ENCODE measurements at regions not wholly inside any gene's neighbourhood (a gene's known extent, or its start where the extent isn't known, plus 50 kb on each side); places are given as distances from the start of the nearest gene placed in this dataset.

GRCh38 chr2:54392555-54393324 is 63.4 kb upstream of the SPTBN1 start:
- 100% methylated on average over 2 of the region's 2 CpGs for WGBS (ENCODE audit: insufficient coverage, low lambda C conversion rate)
- DNase-seq, result no peak
- Histone ChIP-seq H3K27me3 (ENCODE audit: control insufficient read depth, insufficient read depth, low read length) (no peaks in the 10 kb centered on the region), H3K4me1 (ENCODE audit: control insufficient read depth, insufficient read depth, low read length) (no peaks in the 10 kb centered on the region), H3K9me3 (ENCODE audit: control insufficient read depth, low read depth, low read length) (no peaks in the 10 kb centered on the region), H3K36me3 (ENCODE audit: control insufficient read depth, insufficient read depth, low read length) (no peaks in the 10 kb centered on the region), H3K27ac (ENCODE audit: low read length) (no peak overlapping the region), H3K4me3 (ENCODE audit: low read length) (no peak overlapping the region)

GRCh38 chr2:54394392-54394791 is 61.7 kb upstream of the SPTBN1 start:
- no peaks in the 10 kb centered on the region for H3K36me3 ChIP-seq (ENCODE audit: control insufficient read depth, insufficient read depth, low read length)
- no peak overlapping the region for H3K27ac ChIP-seq (ENCODE audit: low read length)
- no peaks in the 10 kb centered on the region for H3K9me3 ChIP-seq (ENCODE audit: control insufficient read depth, low read depth, low read length)
- 58% methylated on average over 2 of the region's 5 CpGs for WGBS (ENCODE audit: insufficient coverage, low lambda C conversion rate)
- H3K27me3 ChIP-seq (ENCODE audit: control insufficient read depth, insufficient read depth, low read length), result no peaks in the 10 kb centered on the region
- H3K4me3 ChIP-seq (ENCODE audit: low read length), result no peak overlapping the region
- H3K4me1 ChIP-seq (ENCODE audit: control insufficient read depth, insufficient read depth, low read length), result no peaks in the 10 kb centered on the region
- DNase-seq, result no peak

GRCh38 chr2:54396107-54396506 is 60.0 kb upstream of the SPTBN1 start:
- no peak for DNase-seq
- 100% methylated on average over 2 of the region's 7 CpGs for whole genome bisulfite sequencing (ENCODE audit: insufficient coverage, low lambda C conversion rate)
- H3K27me3 ChIP-seq (ENCODE audit: control insufficient read depth, insufficient read depth, low read length), result peaks cover 4% of the 10 kb centered on the region
- no peak overlapping the region for H3K27ac ChIP-seq (ENCODE audit: low read length)
- H3K4me1 ChIP-seq (ENCODE audit: control insufficient read depth, insufficient read depth, low read length), result no peaks in the 10 kb centered on the region
- H3K36me3 ChIP-seq (ENCODE audit: control insufficient read depth, insufficient read depth, low read length), result no peaks in the 10 kb centered on the region
- no peak overlapping the region for H3K4me3 ChIP-seq (ENCODE audit: low read length)
- H3K9me3 ChIP-seq (ENCODE audit: control insufficient read depth, low read depth, low read length), result no peaks in the 10 kb centered on the region

- no peak for DNase-seq
- no peak overlapping the region for H3K4me3 ChIP-seq (ENCODE audit: low read length)
- WGBS (ENCODE audit: insufficient coverage, low lambda C conversion rate), result 98% methylated on average over 4 of the region's 6 CpGs
- H3K4me1 ChIP-seq (ENCODE audit: control insufficient read depth, insufficient read depth, low read length), result no peaks in the 10 kb centered on the region
- H3K27me3 ChIP-seq (ENCODE audit: control insufficient read depth, insufficient read depth, low read length), result peaks cover 4% of the 10 kb centered on the region
- no peaks in the 10 kb centered on the region for H3K9me3 ChIP-seq (ENCODE audit: control insufficient read depth, low read depth, low read length)
- no peaks in the 10 kb centered on the region for H3K36me3 ChIP-seq (ENCODE audit: control insufficient read depth, insufficient read depth, low read length)
- no peak overlapping the region for H3K27ac ChIP-seq (ENCODE audit: low read length)
Measured at GRCh38 chr2:54396798-54397197, 59.3 kb upstream of the SPTBN1 start.

- Histone ChIP-seq H3K9me3 (ENCODE audit: control insufficient read depth, low read depth, low read length) (no peaks in the 10 kb centered on the region), H3K4me3 (ENCODE audit: low read length) (no peak overlapping the region), H3K27me3 (ENCODE audit: control insufficient read depth, insufficient read depth, low read length) (peaks cover 4% of the 10 kb centered on the region), H3K4me1 (ENCODE audit: control insufficient read depth, insufficient read depth, low read length) (no peaks in the 10 kb centered on the region), H3K36me3 (ENCODE audit: control insufficient read depth, insufficient read depth, low read length) (no peaks in the 10 kb centered on the region), H3K27ac (ENCODE audit: low read length) (no peak overlapping the region)
- no CpG with 5 or more reads among the region's 2 CpGs for WGBS (ENCODE audit: insufficient coverage, low lambda C conversion rate)
- no peak for DNase-seq
Measured at GRCh38 chr2:54397426-54397825, 58.7 kb upstream of the SPTBN1 start.

GRCh38 chr2:54401554-54401953 is 54.6 kb upstream of the SPTBN1 start:
- no peaks in the 10 kb centered on the region for H3K36me3 ChIP-seq (ENCODE audit: control insufficient read depth, insufficient read depth, low read length)
- H3K9me3 ChIP-seq (ENCODE audit: control insufficient read depth, low read depth, low read length), result no peaks in the 10 kb centered on the region
- no peak for DNase-seq
- H3K4me1 ChIP-seq (ENCODE audit: control insufficient read depth, insufficient read depth, low read length), result no peaks in the 10 kb centered on the region
- H3K27me3 ChIP-seq (ENCODE audit: control insufficient read depth, insufficient read depth, low read length), result peaks cover 4% of the 10 kb centered on the region
- no peak overlapping the region for H3K27ac ChIP-seq (ENCODE audit: low read length)
- H3K4me3 ChIP-seq (ENCODE audit: low read length), result no peak overlapping the region

- Histone ChIP-seq H3K27ac (ENCODE audit: low read length) (no peak overlapping the region), H3K9me3 (ENCODE audit: control insufficient read depth, low read depth, low read length) (no peaks in the 10 kb centered on the region)
- WGBS (ENCODE audit: insufficient coverage, low lambda C conversion rate), result no CpG with 5 or more reads among the region's 5 CpGs
Measured at GRCh38 chr2:54402350-54402749, 53.8 kb upstream of the SPTBN1 start.

GRCh38 chr2:54403512-54404238 is 52.5 kb upstream of the SPTBN1 start:
- H3K36me3 ChIP-seq (ENCODE audit: control insufficient read depth, insufficient read depth, low read length), result no peaks in the 10 kb centered on the region
- H3K27me3 ChIP-seq (ENCODE audit: control insufficient read depth, insufficient read depth, low read length), result peaks cover 4% of the 10 kb centered on the region
- no peak overlapping the region for H3K27ac ChIP-seq (ENCODE audit: low read length)
- WGBS (ENCODE audit: insufficient coverage, low lambda C conversion rate), result 100% methylated on average over 3 of the region's 5 CpGs
- no peak overlapping the region for H3K4me3 ChIP-seq (ENCODE audit: low read length)
- DNase-seq, result no peak
- H3K9me3 ChIP-seq (ENCODE audit: control insufficient read depth, low read depth, low read length), result no peaks in the 10 kb centered on the region
- no peaks in the 10 kb centered on the region for H3K4me1 ChIP-seq (ENCODE audit: control insufficient read depth, insufficient read depth, low read length)

More at GRCh38 chr2:54402350-54402749, 53.8 kb upstream of the SPTBN1 start:
- Histone ChIP-seq H3K36me3 (ENCODE audit: control insufficient read depth, insufficient read depth, low read length) (no peaks in the 10 kb centered on the region), H3K27me3 (ENCODE audit: control insufficient read depth, insufficient read depth, low read length) (peaks cover 4% of the 10 kb centered on the region), H3K4me1 (ENCODE audit: control insufficient read depth, insufficient read depth, low read length) (no peaks in the 10 kb centered on the region), H3K4me3 (ENCODE audit: low read length) (no peak overlapping the region)
- DNase-seq, result no peak

GRCh38 chr2:54404270-54404669 is 51.9 kb upstream of the SPTBN1 start:
- no CpG with 5 or more reads among the region's 4 CpGs for WGBS (ENCODE audit: insufficient coverage, low lambda C conversion rate)
- Histone ChIP-seq H3K4me3 (ENCODE audit: low read length) (no peak overlapping the region), H3K27ac (ENCODE audit: low read length) (no peak overlapping the region), H3K4me1 (ENCODE audit: control insufficient read depth, insufficient read depth, low read length) (no peaks in the 10 kb centered on the region), H3K36me3 (ENCODE audit: control insufficient read depth, insufficient read depth, low read length) (no peaks in the 10 kb centered on the region), H3K9me3 (ENCODE audit: control insufficient read depth, low read depth, low read length) (no peaks in the 10 kb centered on the region), H3K27me3 (ENCODE audit: control insufficient read depth, insufficient read depth, low read length) (peaks cover 4% of the 10 kb centered on the region)
- no peak for DNase-seq

- H3K27me3 ChIP-seq (ENCODE audit: control insufficient read depth, insufficient read depth, low read length), result peaks cover 1% of the 10 kb centered on the region
- H3K4me3 ChIP-seq (ENCODE audit: low read length), result no peak overlapping the region
- no peaks in the 10 kb centered on the region for H3K9me3 ChIP-seq (ENCODE audit: control insufficient read depth, low read depth, low read length)
- no peak for DNase-seq
- no CpG with 5 or more reads among the region's 4 CpGs for WGBS (ENCODE audit: insufficient coverage, low lambda C conversion rate)
- H3K36me3 ChIP-seq (ENCODE audit: control insufficient read depth, insufficient read depth, low read length), result no peaks in the 10 kb centered on the region
- H3K27ac ChIP-seq (ENCODE audit: low read length), result no peak overlapping the region
- H3K4me1 ChIP-seq (ENCODE audit: control insufficient read depth, insufficient read depth, low read length), result no peaks in the 10 kb centered on the region
Measured at GRCh38 chr2:54406031-54406430, 50.1 kb upstream of the SPTBN1 start.

Measured in large intestine (tissue), 3 donors.